Immature natural killer cell (primary cell): ENCODE measurements at regions not wholly inside any gene's neighbourhood (a gene's known extent, or its start where the extent isn't known, plus 50 kb on each side); places are given as distances from the start of the nearest gene placed in this dataset.

Experiments used
- DNase-seq, 3 donors: peaks; one replicate each; pipeline ENCODE4 v3.0.0; 2022; ENCODE audit warnings: mixed read lengths in 1 of 3
- H3K27ac Mint-ChIP-seq, 6 donors: one replicate each; pipeline ENCODE4 v1.8.0; 2020; ENCODE audit warnings: mixed read lengths in 6 of 6, mild to moderate bottlenecking in 5 of 6, inconsistent platforms in 4 of 6, moderate library complexity in 3 of 6
- H3K27me3 Mint-ChIP-seq, 3 donors: one replicate each; pipeline ENCODE4 v1.8.0; 2020 to 2021; ENCODE audit warnings: low read depth in 3 of 3, mild to moderate bottlenecking in 3 of 3, mixed read lengths in 3 of 3, moderate library complexity in 3 of 3, inconsistent platforms in 1 of 3
- H3K36me3 Mint-ChIP-seq, 3 donors: one replicate each; pipeline ENCODE4 v1.8.0; 2020; ENCODE audit warnings: mixed read lengths in 3 of 3, inconsistent platforms in 2 of 3, mild to moderate bottlenecking in 2 of 3
- H3K4me1 Mint-ChIP-seq, 2 donors: one replicate each; pipeline ENCODE4 v1.8.0; 2020; ENCODE audit warnings: inconsistent platforms in 2 of 2, mild to moderate bottlenecking in 2 of 2, mixed read lengths in 2 of 2, moderate library complexity in 1 of 2
- H3K4me3 Mint-ChIP-seq, 5 donors: one replicate each; pipeline ENCODE4 v1.8.0; 2020; ENCODE audit warnings: mild to moderate bottlenecking in 5 of 5, mixed read lengths in 5 of 5, inconsistent platforms in 3 of 5, moderate library complexity in 3 of 5
- H3K9me3 Mint-ChIP-seq, 6 donors: one replicate each; pipeline ENCODE4 v1.8.0; 2020; ENCODE audit warnings: mild to moderate bottlenecking in 6 of 6, mixed read lengths in 6 of 6, inconsistent platforms in 4 of 6, moderate library complexity in 3 of 6

GRCh38 chr2:133773854-133774653, 205.8 kb upstream of the NCKAP5 start:
- H3K27ac Mint-ChIP-seq = no peak overlapping the region
- peaks cover 0 to 2% (median 0%) of the 10 kb centered on the region in 6 donors for H3K9me3 Mint-ChIP-seq
- no peak for DNase-seq
- H3K27me3 Mint-ChIP-seq = peaks cover 0 to 3% (median 0%) of the 10 kb centered on the region in 3 donors
- no peaks in the 10 kb centered on the region for H3K4me1 Mint-ChIP-seq
- H3K4me3 Mint-ChIP-seq = no peak overlapping the region
- H3K36me3 Mint-ChIP-seq = no peaks in the 10 kb centered on the region

DNA sequence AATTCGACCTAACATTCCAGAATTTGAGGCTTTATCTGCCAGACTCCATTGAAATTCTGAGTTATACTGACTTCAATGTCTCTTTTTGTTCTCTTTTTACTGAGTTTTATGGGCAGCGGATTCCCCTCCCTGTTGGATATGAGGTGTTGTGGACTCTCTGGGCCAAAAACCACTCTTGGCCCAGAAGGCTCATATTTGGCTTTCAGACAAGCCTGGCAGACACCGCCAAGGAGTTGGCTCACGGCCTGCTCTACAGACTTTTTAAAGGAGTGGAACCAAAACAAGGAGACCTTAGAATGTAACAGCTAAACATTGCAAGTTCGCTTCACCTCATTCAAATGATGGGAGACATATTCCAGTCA, 206.4 kb upstream of the NCKAP5 start:
- no peaks in the 10 kb centered on the region for H3K4me1 Mint-ChIP-seq
- H3K36me3 Mint-ChIP-seq = no peaks in the 10 kb centered on the region
- DNase-seq = no peak
- no peak overlapping the region for H3K4me3 Mint-ChIP-seq
- no peak overlapping the region for H3K27ac Mint-ChIP-seq
- peaks cover 0 to 2% (median 0%) of the 10 kb centered on the region in 6 donors for H3K9me3 Mint-ChIP-seq
- H3K27me3 Mint-ChIP-seq = peaks cover 0 to 3% (median 0%) of the 10 kb centered on the region in 3 donors

GRCh38 chr2:133776936-133777573, 208.8 kb upstream of the NCKAP5 start:
- Mint-ChIP-seq H3K4me3 (no peak overlapping the region), H3K27ac (no peak overlapping the region), H3K4me1 (no peaks in the 10 kb centered on the region), H3K9me3 (peaks cover 0 to 2% (median 0%) of the 10 kb centered on the region in 6 donors), H3K36me3 (no peaks in the 10 kb centered on the region), H3K27me3 (no peaks in the 10 kb centered on the region)
- no peak for DNase-seq

GRCh38 chr2:133777574-133777960, 209.3 kb upstream of the NCKAP5 start:
- no peaks in the 10 kb centered on the region for H3K36me3 Mint-ChIP-seq
- no peaks in the 10 kb centered on the region for H3K4me1 Mint-ChIP-seq
- no peaks in the 10 kb centered on the region for H3K27me3 Mint-ChIP-seq
- no peak overlapping the region for H3K4me3 Mint-ChIP-seq
- H3K9me3 Mint-ChIP-seq = peaks cover 0 to 4% (median 0%) of the 10 kb centered on the region in 6 donors
- H3K27ac Mint-ChIP-seq = no peak overlapping the region
- no peak for DNase-seq

- H3K9me3 Mint-ChIP-seq = peaks cover 0 to 2% (median 0%) of the 10 kb centered on the region in 6 donors
- no peaks in the 10 kb centered on the region for H3K36me3 Mint-ChIP-seq
- H3K27ac Mint-ChIP-seq = no peak overlapping the region
- no peak for DNase-seq
- no peaks in the 10 kb centered on the region for H3K4me1 Mint-ChIP-seq
- H3K4me3 Mint-ChIP-seq = no peak overlapping the region
- H3K27me3 Mint-ChIP-seq = no peaks in the 10 kb centered on the region
Observed at GRCh38 chr2:133780099-133780996, 212.1 kb upstream of the NCKAP5 start.

- no peaks in the 10 kb centered on the region for H3K36me3 Mint-ChIP-seq
- no peak overlapping the region for H3K4me3 Mint-ChIP-seq
Observed at GRCh38 chr2:133780997-133781513, 212.8 kb upstream of the NCKAP5 start.

DNA sequence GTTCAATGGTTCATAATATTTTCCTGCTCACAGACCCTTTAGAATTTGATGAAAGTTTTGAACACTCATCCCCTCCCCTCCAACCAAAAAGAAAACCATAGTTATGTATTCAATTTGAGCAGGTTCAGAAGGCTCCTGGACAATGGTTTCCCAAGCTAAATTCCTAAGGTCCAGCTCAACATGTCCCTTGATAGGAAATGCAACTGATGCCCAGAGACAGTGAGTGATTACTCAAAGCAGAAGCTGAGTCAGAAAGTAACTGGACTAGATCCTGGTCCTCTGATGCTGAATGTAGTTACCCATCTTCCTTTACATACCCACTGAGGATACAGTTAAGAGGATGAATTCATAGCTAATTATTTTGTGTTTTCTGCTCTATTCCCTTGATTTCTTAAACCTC, 218.9 kb upstream of the NCKAP5 start:
- Mint-ChIP-seq H3K27ac (no peak overlapping the region), H3K36me3 (no peaks in the 10 kb centered on the region), H3K4me3 (no peak overlapping the region), H3K9me3 (peaks cover 0 to 8% (median 2%) of the 10 kb centered on the region in 6 donors), H3K27me3 (peaks cover 0 to 1% (median 0%) of the 10 kb centered on the region in 3 donors), H3K4me1 (no peaks in the 10 kb centered on the region)
- no peak for DNase-seq

More at GRCh38 chr2:133780997-133781513, 212.8 kb upstream of the NCKAP5 start:
- H3K27me3 Mint-ChIP-seq = no peaks in the 10 kb centered on the region
- no peak overlapping the region for H3K27ac Mint-ChIP-seq
- no peak for DNase-seq
- peaks cover 0 to 3% (median 0%) of the 10 kb centered on the region in 6 donors for H3K9me3 Mint-ChIP-seq
- H3K4me1 Mint-ChIP-seq = no peaks in the 10 kb centered on the region

DNA sequence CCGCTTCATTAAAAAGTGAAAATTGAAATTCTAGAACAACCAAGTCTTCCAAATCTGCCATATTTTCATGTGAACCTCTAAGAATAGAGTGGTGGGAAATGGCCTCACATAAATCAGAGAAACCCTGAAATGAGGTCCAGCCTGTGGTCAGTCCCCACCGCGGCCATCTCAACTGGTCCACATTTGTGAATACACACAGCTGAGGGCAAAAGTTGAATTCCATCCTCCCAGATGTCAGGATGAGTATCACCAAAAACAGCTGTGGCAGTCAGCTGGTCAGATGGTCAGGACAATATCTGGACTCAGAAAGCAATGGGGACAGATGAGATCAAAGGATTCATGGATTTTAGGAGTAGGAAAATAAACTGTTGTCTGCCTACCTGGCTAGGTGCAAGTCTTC, 219.4 kb upstream of the NCKAP5 start:
- Mint-ChIP-seq H3K4me1 (no peaks in the 10 kb centered on the region), H3K36me3 (no peaks in the 10 kb centered on the region), H3K27ac (no peak overlapping the region), H3K9me3 (peaks cover 0 to 12% (median 1%) of the 10 kb centered on the region in 6 donors), H3K4me3 (no peak overlapping the region), H3K27me3 (peaks cover 0 to 1% (median 0%) of the 10 kb centered on the region in 3 donors)
- no peak for DNase-seq

DNA sequence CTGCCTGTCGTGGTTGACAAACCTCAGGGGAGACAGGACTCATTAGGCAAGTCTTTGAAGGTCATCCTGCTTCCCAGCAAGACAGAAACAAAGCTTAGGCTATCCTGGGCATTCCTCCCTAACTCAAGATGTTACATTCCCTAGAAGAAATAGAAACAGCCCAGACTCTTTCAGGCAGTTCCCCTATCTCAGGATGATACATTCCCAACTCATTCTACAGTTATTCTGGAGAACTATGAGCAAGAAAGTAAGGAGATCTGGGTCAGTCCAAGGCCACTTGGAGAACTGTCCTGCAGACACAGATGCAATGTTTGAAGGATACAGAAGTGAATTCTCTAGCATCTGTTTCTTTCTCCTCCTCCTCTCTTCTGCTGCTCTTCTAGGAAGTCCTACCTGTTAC, 220.1 kb upstream of the NCKAP5 start:
- Mint-ChIP-seq H3K27me3 (peaks cover 0 to 1% (median 0%) of the 10 kb centered on the region in 3 donors), H3K4me3 (no peak overlapping the region), H3K27ac (no peak overlapping the region), H3K9me3 (peaks cover 0 to 12% (median 4%) of the 10 kb centered on the region in 6 donors), H3K4me1 (no peaks in the 10 kb centered on the region), H3K36me3 (no peaks in the 10 kb centered on the region)
- no peak for DNase-seq

DNA sequence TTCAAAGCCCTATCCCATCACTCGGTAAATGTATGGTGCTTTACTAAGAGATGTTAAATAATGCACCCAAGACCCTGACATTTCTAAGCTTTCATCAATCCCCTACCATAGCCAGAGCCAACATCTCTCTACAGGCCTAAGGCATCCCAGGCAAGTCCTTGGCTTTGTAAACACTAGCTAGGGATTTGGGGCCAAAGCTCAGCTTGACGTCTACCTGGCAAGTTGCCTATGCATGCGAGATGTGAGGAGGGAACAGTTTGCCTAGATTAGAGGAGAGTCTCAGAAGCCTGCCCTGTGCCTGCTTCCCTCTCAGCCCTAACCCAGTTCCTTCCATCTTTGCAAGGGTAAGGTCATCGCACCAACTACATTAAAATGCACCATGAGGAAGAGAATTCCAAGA, 221.5 kb upstream of the NCKAP5 start:
- peaks cover 0 to 23% (median 9%) of the 10 kb centered on the region in 6 donors for H3K9me3 Mint-ChIP-seq

DNA sequence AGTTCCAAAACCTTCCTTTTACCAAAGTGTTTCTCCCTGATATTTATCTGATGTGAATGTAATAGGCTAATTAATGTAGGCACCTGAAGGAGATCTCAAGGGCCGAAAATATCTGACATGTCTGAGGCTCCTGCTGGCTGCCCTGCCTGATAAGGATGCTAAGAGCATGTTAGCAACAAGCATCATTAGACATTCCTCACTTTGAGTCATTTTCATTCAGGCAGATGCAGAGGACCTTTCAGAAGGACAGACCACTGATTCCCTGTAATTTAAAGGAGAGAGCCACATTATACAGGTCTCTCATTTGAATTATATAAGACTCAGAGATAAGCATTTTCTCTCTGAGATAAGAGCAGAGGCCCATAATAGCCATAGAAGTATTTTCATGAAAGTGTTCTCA, 222.4 kb upstream of the NCKAP5 start:
- DNase-seq = no peak
- Mint-ChIP-seq H3K4me1 (no peaks in the 10 kb centered on the region), H3K27ac (no peak overlapping the region), H3K4me3 (no peak overlapping the region), H3K27me3 (peaks cover 0 to 1% (median 0%) of the 10 kb centered on the region in 3 donors), H3K36me3 (no peaks in the 10 kb centered on the region), H3K9me3 (peaks cover 0 to 28% (median 8%) of the 10 kb centered on the region in 6 donors)

More for the DNA sequence above, 221.5 kb upstream of the NCKAP5 start:
- no peak for DNase-seq
- no peaks in the 10 kb centered on the region for H3K36me3 Mint-ChIP-seq
- peaks cover 0 to 1% (median 0%) of the 10 kb centered on the region in 3 donors for H3K27me3 Mint-ChIP-seq
- no peak overlapping the region for H3K27ac Mint-ChIP-seq
- H3K4me1 Mint-ChIP-seq = no peaks in the 10 kb centered on the region
- H3K4me3 Mint-ChIP-seq = no peak overlapping the region

DNA sequence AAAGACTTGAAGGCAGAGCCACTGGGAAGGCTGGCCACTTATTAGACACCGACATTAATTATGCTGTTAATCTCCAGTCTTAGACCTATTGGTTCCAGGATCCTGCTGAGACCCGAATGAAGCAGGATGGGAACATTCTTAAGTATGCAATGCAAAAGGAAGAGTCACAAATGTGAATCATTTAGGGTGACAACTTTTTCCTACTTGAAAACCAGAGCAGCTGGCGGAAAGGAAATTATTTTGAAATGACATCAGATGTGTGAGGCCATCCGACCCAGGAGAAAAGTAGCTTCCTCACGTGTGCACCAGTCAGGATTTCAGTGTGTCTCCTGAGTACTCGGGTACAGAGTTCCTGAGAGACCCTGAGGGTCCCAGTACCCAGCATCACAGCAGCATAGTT, 222.9 kb upstream of the NCKAP5 start:
- Mint-ChIP-seq H3K36me3 (no peaks in the 10 kb centered on the region), H3K27me3 (peaks cover 0 to 1% (median 0%) of the 10 kb centered on the region in 3 donors), H3K4me3 (no peak overlapping the region), H3K9me3 (peaks cover 2 to 33% (median 8%) of the 10 kb centered on the region in 6 donors), H3K4me1 (no peaks in the 10 kb centered on the region), H3K27ac (no peak overlapping the region)
- no peak for DNase-seq

- peaks cover 0 to 1% (median 0%) of the 10 kb centered on the region in 3 donors for H3K27me3 Mint-ChIP-seq
- H3K4me1 Mint-ChIP-seq = no peaks in the 10 kb centered on the region
- peaks cover 2 to 34% (median 9%) of the 10 kb centered on the region in 6 donors for H3K9me3 Mint-ChIP-seq
- H3K36me3 Mint-ChIP-seq = no peaks in the 10 kb centered on the region
- no peak overlapping the region for H3K4me3 Mint-ChIP-seq
- H3K27ac Mint-ChIP-seq = no peak overlapping the region
- DNase-seq = no peak
Observed at GRCh38 chr2:133792223-133792622, 224.0 kb upstream of the NCKAP5 start.
